IPS-15b (cell line): ENCODE measurements at regions not wholly inside any gene's neighbourhood (a gene's known extent, or its start where the extent isn't known, plus 50 kb on each side); places are given as distances from the start of the nearest gene placed in this dataset.

Source experiments
- H3K27me3 ChIP-seq: one replicate; pipeline ENCODE4 v1.6.1; 2013; ENCODE audit warnings: low read length; ENCODE audit not compliant: control insufficient read depth, insufficient read depth
- H3K36me3 ChIP-seq: one replicate; pipeline ENCODE4 v1.6.1; 2013; ENCODE audit warnings: low read length; ENCODE audit not compliant: control insufficient read depth, insufficient read depth
- H3K4me1 ChIP-seq: one replicate; pipeline ENCODE4 v1.6.1; 2013; ENCODE audit warnings: mild to moderate bottlenecking, low read length; ENCODE audit not compliant: control insufficient read depth, insufficient read depth
- H3K4me3 ChIP-seq: one replicate; pipeline ENCODE4 v1.5.1; 2013; ENCODE audit warnings: low read depth, low read length
- H3K9ac ChIP-seq: one replicate; pipeline ENCODE4 v1.6.1; 2013; ENCODE audit warnings: low read depth, mild to moderate bottlenecking, low read length
- H3K9me3 ChIP-seq: one replicate; pipeline ENCODE4 v1.6.1; 2013; ENCODE audit warnings: mild to moderate bottlenecking, low read length; ENCODE audit not compliant: control insufficient read depth, insufficient read depth

- H3K36me3 ChIP-seq: no peaks in the 10 kb centered on the region
- no peaks in the 10 kb centered on the region for H3K4me1 ChIP-seq
- no peaks in the 10 kb centered on the region for H3K27me3 ChIP-seq
- no peak overlapping the region for H3K9ac ChIP-seq
- no peak overlapping the region for H3K4me3 ChIP-seq
- H3K9me3 ChIP-seq: no peaks in the 10 kb centered on the region
These were observed 953.2 kb downstream of the BRINP3 start for GRCh38 chr1:189524501-189524900.

GRCh38 chr1:189530162-189530561 is 947.5 kb downstream of the BRINP3 start:
- H3K9me3 ChIP-seq: no peaks in the 10 kb centered on the region
- no peaks in the 10 kb centered on the region for H3K36me3 ChIP-seq
- H3K27me3 ChIP-seq: no peaks in the 10 kb centered on the region
- no peak overlapping the region for H3K9ac ChIP-seq
- H3K4me3 ChIP-seq: no peak overlapping the region
- peaks cover 6% of the 10 kb centered on the region for H3K4me1 ChIP-seq

- Histone ChIP-seq H3K36me3 (no peaks in the 10 kb centered on the region), H3K4me3 (no peak overlapping the region), H3K27me3 (no peaks in the 10 kb centered on the region), H3K4me1 (no peaks in the 10 kb centered on the region), H3K9me3 (no peaks in the 10 kb centered on the region), H3K9ac (no peak overlapping the region)
These were observed 939.4 kb downstream of the BRINP3 start for GRCh38 chr1:189538271-189538670.

DNA sequence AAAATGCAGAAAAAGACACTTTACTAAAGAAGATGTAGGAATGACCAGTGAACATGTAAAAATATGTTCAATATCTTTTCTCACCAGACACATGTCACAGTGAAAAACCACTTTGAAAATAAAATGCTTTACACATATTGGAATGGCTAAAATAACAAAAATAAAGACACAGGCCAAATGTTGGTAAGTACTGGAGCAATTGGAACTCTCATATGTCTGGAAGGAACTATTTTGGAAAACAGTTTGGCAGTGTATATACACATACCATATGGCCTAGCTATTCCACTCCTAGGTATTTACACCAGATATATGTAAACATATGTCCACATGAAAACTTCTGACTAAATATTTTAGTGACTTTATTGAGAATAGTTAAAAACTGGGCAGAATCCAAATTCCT is 927.2 kb downstream of the BRINP3 start:
- Histone ChIP-seq H3K36me3 (no peaks in the 10 kb centered on the region), H3K27me3 (no peaks in the 10 kb centered on the region)

GRCh38 chr1:189563784-189564183 is 913.9 kb downstream of the BRINP3 start:
- Histone ChIP-seq H3K9ac (no peak overlapping the region), H3K36me3 (no peaks in the 10 kb centered on the region), H3K4me1 (no peaks in the 10 kb centered on the region), H3K27me3 (no peaks in the 10 kb centered on the region), H3K4me3 (no peak overlapping the region), H3K9me3 (no peaks in the 10 kb centered on the region)

More for the DNA sequence above, 927.2 kb downstream of the BRINP3 start:
- Histone ChIP-seq H3K4me3 (no peak overlapping the region), H3K4me1 (no peaks in the 10 kb centered on the region), H3K9me3 (no peaks in the 10 kb centered on the region), H3K9ac (no peak overlapping the region)

DNA sequence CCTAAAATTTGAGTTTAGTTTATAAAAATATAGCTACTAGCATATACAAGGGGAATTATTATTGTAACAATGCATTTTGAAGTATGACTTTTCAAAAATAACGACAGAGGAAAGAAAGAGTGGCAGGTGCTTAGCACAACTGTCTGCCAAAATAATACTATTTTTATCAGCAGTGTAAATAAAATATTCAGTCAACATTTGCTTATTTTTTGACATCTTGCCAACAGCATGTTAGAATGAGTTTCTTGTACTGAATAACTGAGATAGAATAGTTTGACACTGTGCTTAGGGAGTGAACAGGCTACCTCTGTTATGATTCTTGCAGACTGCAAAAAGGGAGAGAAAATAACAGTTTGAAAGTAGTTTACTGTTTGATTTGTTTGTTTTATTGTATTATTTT is 909.8 kb downstream of the BRINP3 start:
- H3K9me3 ChIP-seq: no peaks in the 10 kb centered on the region
- no peaks in the 10 kb centered on the region for H3K4me1 ChIP-seq
- no peaks in the 10 kb centered on the region for H3K36me3 ChIP-seq
- H3K27me3 ChIP-seq: no peaks in the 10 kb centered on the region
- H3K9ac ChIP-seq: no peak overlapping the region
- H3K4me3 ChIP-seq: no peak overlapping the region

DNA sequence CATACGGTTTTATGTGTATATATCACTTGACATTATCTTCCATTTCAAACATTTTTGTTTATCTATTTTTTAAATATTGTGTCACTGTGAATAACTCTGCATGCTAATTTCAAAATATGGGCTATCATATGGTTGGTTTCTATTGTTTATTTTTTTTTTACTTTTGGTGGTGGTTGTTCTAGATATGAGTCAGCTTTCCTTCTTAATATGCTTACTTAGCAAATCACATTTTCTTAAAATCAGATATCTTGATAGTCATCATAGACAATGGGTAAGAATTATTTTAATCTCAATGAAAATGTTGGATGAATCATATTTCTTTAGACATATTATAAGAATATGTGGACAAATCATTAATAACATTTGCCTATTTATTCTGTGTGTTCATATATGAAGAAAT is 881.5 kb downstream of the BRINP3 start:
- no peaks in the 10 kb centered on the region for H3K27me3 ChIP-seq
- no peak overlapping the region for H3K4me3 ChIP-seq
- no peaks in the 10 kb centered on the region for H3K36me3 ChIP-seq
- H3K4me1 ChIP-seq: no peaks in the 10 kb centered on the region
- no peaks in the 10 kb centered on the region for H3K9me3 ChIP-seq
- H3K9ac ChIP-seq: no peak overlapping the region

GRCh38 chr1:189597083-189597482 is 880.6 kb downstream of the BRINP3 start:
- H3K9ac ChIP-seq: no peak overlapping the region
- no peaks in the 10 kb centered on the region for H3K36me3 ChIP-seq
- no peak overlapping the region for H3K4me3 ChIP-seq
- H3K27me3 ChIP-seq: no peaks in the 10 kb centered on the region
- no peaks in the 10 kb centered on the region for H3K9me3 ChIP-seq
- no peaks in the 10 kb centered on the region for H3K4me1 ChIP-seq

DNA sequence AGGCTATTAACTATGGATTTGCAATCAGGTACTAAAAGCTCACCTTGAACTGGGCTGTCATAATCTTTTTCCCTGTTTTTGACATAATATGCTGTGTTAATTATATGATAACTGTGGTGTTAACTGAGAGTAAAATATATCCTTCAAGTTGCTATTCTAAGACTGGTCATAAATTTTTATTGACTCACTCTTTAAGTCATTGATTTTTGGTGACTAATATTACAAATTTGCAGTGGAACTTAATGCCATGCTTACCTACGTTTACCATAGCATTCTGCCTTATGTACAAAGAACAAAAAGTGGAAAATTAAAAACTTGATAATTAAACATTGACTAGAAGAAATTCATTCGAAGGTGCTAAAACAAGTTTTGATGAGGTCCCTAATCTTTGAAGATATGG is 872.4 kb downstream of the BRINP3 start:
- Histone ChIP-seq H3K36me3 (no peaks in the 10 kb centered on the region), H3K4me1 (no peaks in the 10 kb centered on the region), H3K9ac (no peak overlapping the region), H3K27me3 (no peaks in the 10 kb centered on the region), H3K4me3 (no peak overlapping the region), H3K9me3 (no peaks in the 10 kb centered on the region)

DNA sequence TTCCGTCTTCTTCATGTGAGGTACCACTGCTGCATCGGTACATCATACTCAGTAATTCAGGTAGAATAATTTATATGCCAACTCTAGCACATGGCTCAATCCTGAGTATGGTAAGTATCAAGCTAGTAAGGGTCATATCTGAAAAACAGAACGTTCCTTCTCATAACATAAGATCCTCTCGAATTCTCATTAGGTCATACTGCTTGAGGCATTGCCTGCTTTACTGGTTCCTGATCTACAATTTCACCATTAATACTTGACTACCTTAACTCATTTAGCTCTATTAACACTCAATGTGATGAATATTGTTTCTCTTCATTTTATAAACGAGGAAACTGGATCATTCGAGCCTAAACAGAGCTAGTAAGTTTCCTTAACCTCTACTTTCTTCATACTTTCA is 871.6 kb downstream of the BRINP3 start:
- no peak overlapping the region for H3K9ac ChIP-seq
- H3K27me3 ChIP-seq: no peaks in the 10 kb centered on the region
- no peak overlapping the region for H3K4me3 ChIP-seq
- no peaks in the 10 kb centered on the region for H3K4me1 ChIP-seq
- no peaks in the 10 kb centered on the region for H3K9me3 ChIP-seq
- no peaks in the 10 kb centered on the region for H3K36me3 ChIP-seq

DNA sequence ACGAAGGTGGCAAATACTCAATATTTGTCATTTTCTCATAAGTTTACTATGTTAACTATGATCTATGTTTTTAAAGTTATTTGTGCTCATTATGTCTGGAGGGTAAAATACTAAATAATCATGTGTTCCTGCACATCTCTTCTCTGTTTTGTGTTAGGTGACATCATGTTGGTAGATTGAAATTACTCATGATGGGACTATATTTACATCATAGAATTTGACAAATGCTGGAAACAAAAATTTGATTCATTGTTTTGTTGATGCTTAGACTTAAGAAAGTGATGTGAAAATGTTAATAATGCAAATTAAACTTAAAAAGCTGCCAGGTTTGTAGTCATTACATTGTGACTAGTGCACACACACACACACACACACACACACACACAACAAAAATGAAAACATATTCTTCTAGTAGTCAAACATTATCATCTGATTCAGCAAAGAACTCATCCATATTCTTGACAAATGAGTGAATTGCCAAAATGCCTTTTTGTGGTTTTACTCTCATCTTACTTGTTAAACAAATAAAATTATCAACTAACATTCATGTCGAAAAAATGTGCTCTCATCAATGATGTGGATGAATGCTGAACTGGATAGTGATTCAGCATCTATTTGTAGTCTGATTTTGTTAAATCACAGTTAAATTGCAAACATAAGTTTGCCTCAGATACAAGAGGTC is 870.7 kb downstream of the BRINP3 start:
- Histone ChIP-seq H3K36me3 (no peaks in the 10 kb centered on the region), H3K27me3 (no peaks in the 10 kb centered on the region), H3K4me3 (no peak overlapping the region), H3K9ac (no peak overlapping the region), H3K4me1 (no peaks in the 10 kb centered on the region), H3K9me3 (no peaks in the 10 kb centered on the region)

DNA sequence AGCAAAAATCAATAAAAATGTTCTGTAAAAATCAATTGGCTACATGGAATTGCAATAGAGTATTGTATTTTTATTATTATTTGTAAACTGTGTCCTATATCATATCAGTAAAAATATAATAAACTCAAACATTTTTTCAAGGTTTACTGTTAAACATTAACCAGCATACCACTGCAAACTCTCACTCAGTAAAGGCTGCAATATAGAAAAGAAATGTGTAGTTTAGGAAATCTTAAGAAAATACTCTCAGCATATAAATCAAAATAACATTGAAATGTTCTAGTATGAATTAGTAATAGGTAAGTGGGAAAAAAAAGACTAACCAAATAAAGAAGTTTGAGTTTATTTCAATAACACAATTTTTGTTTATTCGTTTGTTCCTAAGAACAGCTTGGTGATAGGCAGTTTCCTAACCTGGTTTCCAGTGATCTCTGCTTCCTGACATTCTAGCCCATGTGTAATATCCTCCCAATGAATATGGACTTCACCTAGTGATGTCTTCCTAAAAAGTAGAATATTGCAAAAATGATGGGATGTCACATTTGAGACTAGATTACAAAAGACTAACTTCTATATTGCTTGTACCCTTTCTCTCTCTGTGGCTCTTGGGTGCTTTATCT is 870.1 kb downstream of the BRINP3 start:
- Histone ChIP-seq H3K4me3 (no peak overlapping the region), H3K4me1 (no peaks in the 10 kb centered on the region), H3K9me3 (no peaks in the 10 kb centered on the region), H3K36me3 (no peaks in the 10 kb centered on the region), H3K27me3 (no peaks in the 10 kb centered on the region), H3K9ac (no peak overlapping the region)
